HG03342 (cell line): ENCODE measurements at regions not wholly inside any gene's neighbourhood (a gene's known extent, or its start where the extent isn't known, plus 50 kb on each side); places are given as distances from the start of the nearest gene placed in this dataset.

Experiments
- ATAC-seq: cut with Tn5 transposase; IDR thresholded peaks from one replicate; pipeline ENCODE4 v1.9.1; 2021; ENCODE audit warnings: mild to moderate bottlenecking, moderate library complexity; ENCODE audit not compliant: unreplicated experiment

- ATAC-seq: no peak
These were observed 136.1 kb downstream of the ANKRD60 start for GRCh38 chr20:58092353-58092752.

GRCh38 chr20:58091810-58092209 is 136.6 kb downstream of the ANKRD60 start:
- no peak for ATAC-seq

GRCh38 chr20:58090161-58090560 is 138.3 kb downstream of the ANKRD60 start:
- no peak for ATAC-seq

GRCh38 chr20:58088625-58089024 is 139.8 kb downstream of the ANKRD60 start:
- no peak for ATAC-seq

- ATAC-seq: no peak
These were observed 140.3 kb downstream of the ANKRD60 start for GRCh38 chr20:58088105-58088504.

GRCh38 chr20:58087562-58087858 is 140.9 kb downstream of the ANKRD60 start:
- ATAC-seq: no peak

GRCh38 chr20:58086763-58087561 is 141.5 kb downstream of the ANKRD60 start:
- ATAC-seq: no peak

GRCh38 chr20:58084966-58085365 is 143.5 kb downstream of the ANKRD60 start:
- no peak for ATAC-seq

GRCh38 chr20:58084566-58084965 is 143.9 kb downstream of the ANKRD60 start:
- ATAC-seq: no peak

- ATAC-seq: no peak
These were observed 146.6 kb downstream of the ANKRD60 start for GRCh38 chr20:58081846-58082245.

- no peak for ATAC-seq
These were observed 149.5 kb downstream of the ANKRD60 start for GRCh38 chr20:58078741-58079522.

- no peak for ATAC-seq
These were observed 151.2 kb downstream of the ANKRD60 start for GRCh38 chr20:58077282-58077681.

- ATAC-seq: no peak
These were observed 152.0 kb downstream of the ANKRD60 start for GRCh38 chr20:58076405-58076804.

GRCh38 chr20:58075586-58076345 is 152.7 kb downstream of the ANKRD60 start:
- no peak for ATAC-seq

GRCh38 chr20:58073945-58074856 is 154.3 kb downstream of the ANKRD60 start:
- ATAC-seq: no peak

- ATAC-seq: no peak
These were observed 155.5 kb downstream of the ANKRD60 start for GRCh38 chr20:58072695-58073671.

GRCh38 chr20:58071991-58072390 is 156.5 kb downstream of the ANKRD60 start:
- ATAC-seq: no peak

- ATAC-seq: no peak
These were observed 157.2 kb downstream of the ANKRD60 start for GRCh38 chr20:58071298-58071697.

- ATAC-seq: no peak
These were observed 157.7 kb downstream of the ANKRD60 start for GRCh38 chr20:58070664-58071196.
